ENCODE measurements at regions not wholly inside any gene's neighbourhood (a gene's known extent, or its start where the extent isn't known, plus 50 kb on each side); places are given as distances from the start of the nearest gene placed in this dataset.

DNA sequence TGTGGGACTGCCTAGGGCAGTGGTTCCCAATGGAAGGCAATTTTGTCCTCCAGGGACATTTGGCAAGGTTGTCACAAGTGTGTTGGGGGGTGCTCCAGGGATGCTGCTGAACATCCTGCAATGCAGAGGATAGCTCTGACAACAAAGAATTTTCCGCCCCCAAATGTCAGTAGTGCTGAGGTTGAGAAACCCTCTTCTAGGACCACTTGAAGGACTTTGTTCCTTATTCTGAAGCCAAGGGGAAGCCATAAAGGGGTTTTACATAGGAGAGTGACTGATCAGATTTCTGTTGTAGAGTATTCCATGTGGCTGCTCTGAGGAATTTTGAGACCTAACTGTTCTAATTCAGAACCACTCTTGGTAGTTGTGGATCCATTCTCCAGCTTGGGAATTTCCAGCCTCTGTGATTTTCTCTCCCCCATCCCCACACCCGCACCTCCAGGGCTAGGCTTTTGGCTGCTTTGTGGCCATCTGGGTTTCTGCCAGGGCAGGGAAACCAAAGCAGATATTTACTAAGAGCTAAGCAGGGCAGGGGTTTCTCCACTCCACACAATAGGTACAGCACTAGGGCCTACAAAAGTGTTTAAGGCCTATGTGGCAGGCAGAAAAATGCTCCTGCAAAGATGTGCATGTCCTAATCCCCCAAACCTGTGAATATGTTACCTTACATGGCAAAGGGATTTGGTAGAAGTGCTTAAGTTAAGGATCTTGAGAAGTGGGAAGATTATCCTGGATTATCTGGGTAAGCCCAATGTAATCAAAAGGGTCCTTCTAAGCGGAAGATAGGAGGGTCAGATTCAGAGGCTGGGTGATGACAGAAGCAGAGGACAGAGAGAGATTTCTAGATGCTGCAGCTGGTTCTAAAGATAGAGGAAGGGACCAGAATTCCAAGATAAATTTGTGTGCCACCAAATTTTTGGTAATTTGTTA, 135.4 kb downstream of the TMEM17 start:
- CTCF ChIA-PET, result no interaction called here
- no peak overlapping the region for H3K27ac ChIP-seq (ENCODE audit: low read depth, low read length)
- POLR2A ChIA-PET, result no interaction called here
- H3K4me3 ChIP-seq (ENCODE audit: low read depth, low read length), result no peak overlapping the region
- peaks cover 2% of the 10 kb centered on the region for H3K27me3 ChIP-seq (ENCODE audit: control insufficient read depth, insufficient read depth, low read length)
- H3K9me3 ChIP-seq (ENCODE audit: control insufficient read depth, insufficient read depth, low read length), result no peaks in the 10 kb centered on the region; the same call in 1 of the 2 replicates
- no peak for DNase-seq (ENCODE audit: low read depth, low spot score)
- TF ChIP-seq, protein P1, sequence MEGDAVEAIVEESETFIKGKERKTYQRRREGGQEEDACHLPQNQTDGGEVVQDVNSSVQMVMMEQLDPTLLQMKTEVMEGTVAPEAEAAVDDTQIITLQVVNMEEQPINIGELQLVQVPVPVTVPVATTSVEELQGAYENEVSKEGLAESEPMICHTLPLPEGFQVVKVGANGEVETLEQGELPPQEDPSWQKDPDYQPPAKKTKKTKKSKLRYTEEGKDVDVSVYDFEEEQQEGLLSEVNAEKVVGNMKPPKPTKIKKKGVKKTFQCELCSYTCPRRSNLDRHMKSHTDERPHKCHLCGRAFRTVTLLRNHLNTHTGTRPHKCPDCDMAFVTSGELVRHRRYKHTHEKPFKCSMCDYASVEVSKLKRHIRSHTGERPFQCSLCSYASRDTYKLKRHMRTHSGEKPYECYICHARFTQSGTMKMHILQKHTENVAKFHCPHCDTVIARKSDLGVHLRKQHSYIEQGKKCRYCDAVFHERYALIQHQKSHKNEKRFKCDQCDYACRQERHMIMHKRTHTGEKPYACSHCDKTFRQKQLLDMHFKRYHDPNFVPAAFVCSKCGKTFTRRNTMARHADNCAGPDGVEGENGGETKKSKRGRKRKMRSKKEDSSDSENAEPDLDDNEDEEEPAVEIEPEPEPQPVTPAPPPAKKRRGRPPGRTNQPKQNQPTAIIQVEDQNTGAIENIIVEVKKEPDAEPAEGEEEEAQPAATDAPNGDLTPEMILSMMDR (IDR thresholded peaks at IDR 0.05; ENCODE audit: low read depth, low read length), result no peak

DNA sequence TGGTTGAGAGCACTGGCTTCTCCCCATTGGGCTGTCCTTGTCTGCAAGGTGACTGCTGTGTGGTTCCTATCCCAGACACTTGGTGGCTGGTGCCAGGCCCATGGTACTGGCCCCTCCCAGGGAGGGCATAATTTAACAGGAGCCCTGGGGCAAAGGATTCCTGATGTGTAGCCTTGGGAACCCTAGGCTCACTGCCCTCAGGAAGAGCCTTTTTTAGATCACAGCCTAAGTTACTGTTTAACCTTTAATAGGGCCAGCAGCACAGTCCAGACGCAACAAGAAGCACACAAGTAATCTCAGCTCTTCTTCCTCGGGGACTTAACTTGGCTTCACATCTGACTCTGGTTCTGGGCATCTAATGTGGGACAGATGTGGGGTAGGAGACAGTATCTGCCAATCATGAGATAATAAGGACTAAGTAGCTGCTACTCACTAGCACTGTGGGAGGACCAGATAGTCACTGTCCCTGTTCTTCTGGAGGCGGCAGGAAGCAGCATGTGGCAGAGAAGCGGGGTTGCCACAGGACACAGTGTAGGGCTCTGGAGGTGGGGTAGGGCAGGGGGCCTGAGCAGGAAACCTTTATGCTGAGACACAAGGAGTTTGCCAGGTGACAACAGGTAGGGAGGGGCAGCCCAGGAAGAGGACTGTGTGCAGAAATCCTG, 136.3 kb downstream of the TMEM17 start:
- no peaks in the 10 kb centered on the region; the same call in 1 of the 2 replicates for H3K9me3 ChIP-seq (ENCODE audit: control insufficient read depth, insufficient read depth, low read length)
- ChIA-PET CTCF (no interaction called here), POLR2A (no interaction called here)
- no peak overlapping the region for H3K4me3 ChIP-seq (ENCODE audit: low read depth, low read length)
- H3K27me3 ChIP-seq (ENCODE audit: control insufficient read depth, insufficient read depth, low read length), result peaks cover 2% of the 10 kb centered on the region
- no peak overlapping the region for H3K27ac ChIP-seq (ENCODE audit: low read depth, low read length)
- no peak for DNase-seq (ENCODE audit: low read depth, low spot score)
- TF ChIP-seq, protein P1 (IDR thresholded peaks at IDR 0.05; ENCODE audit: low read depth, low read length), result no peak

DNA sequence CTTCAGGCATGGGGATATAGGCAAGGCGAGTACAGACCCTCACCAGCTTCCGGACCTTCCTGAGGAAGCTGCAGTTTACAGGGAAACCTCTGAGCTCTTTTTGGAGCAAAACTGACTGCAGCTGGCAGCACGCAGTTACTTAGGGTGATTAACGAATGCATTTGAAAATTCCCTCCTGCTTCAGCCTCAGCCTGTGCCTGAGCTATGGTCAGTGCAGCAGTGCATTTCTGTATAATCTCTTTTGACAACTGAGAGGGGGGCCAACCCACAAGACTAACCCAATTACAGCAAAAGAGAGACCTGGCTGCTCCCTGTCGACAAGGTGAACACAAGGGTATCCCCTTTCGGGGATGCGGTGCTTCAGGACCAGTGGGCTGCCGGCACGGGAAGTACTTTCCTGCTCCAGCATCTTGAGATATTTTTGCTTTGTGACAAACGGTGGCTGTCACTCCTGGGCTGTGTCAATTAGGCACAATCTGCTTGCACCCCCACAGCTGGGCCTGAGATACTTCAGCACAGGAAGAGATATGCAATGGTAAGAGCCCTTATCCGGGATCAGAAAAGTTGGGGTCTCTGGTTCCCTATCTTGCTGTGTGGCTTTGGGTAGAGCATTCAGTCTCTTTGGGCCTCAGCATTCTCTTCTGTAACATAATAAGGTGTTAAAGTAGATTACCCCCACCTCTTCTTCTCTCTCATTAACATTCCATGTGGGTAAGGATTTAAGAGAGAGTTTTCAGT, 141.0 kb downstream of the TMEM17 start:
- ChIA-PET POLR2A (no interaction called here), CTCF (interaction anchor here (0.5 kb wide), 1 partner anchor 24 kb away, joined by 6 read pairs; no protein-coding TSS in a partner anchor)
- Histone ChIP-seq H3K9me3 (ENCODE audit: control insufficient read depth, insufficient read depth, low read length) (peaks cover 6% of the 10 kb centered on the region; the same call in 1 of the 2 replicates), H3K27ac (ENCODE audit: low read depth, low read length) (no peak overlapping the region), H3K27me3 (ENCODE audit: control insufficient read depth, insufficient read depth, low read length) (peaks cover 2% of the 10 kb centered on the region), H3K4me3 (ENCODE audit: low read depth, low read length) (no peak overlapping the region)
- DNase-seq (ENCODE audit: low read depth, low spot score), result no peak
- TF ChIP-seq, protein P1 (IDR thresholded peaks at IDR 0.05; ENCODE audit: low read depth, low read length), result no peak

DNA sequence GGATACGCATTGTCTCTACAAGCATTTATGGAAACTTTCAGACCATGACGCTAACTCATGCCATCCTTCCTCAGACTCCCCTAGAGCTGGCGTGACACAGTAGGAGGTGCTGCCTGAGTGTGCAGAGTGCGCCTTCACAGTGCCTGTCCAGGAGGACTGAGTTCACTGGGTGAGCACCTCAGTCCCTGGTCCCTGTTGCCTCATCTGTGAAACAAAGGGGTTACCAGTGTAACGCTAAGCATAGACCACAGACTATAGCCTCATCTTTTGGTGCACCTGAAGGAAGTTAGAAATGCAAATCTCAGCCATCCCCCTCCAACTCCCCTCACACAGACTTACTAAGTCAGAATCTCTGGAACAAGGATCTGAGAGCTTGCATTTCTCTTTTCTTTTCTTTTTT, 142.8 kb downstream of the TMEM17 start:
- Histone ChIP-seq H3K9me3 (ENCODE audit: control insufficient read depth, insufficient read depth, low read length) (peaks cover 6% of the 10 kb centered on the region; the same call in 1 of the 2 replicates), H3K27me3 (ENCODE audit: control insufficient read depth, insufficient read depth, low read length) (no peaks in the 10 kb centered on the region), H3K4me3 (ENCODE audit: low read depth, low read length) (no peak overlapping the region), H3K27ac (ENCODE audit: low read depth, low read length) (no peak overlapping the region)
- POLR2A ChIA-PET, result no interaction called here
- TF ChIP-seq, protein P1 (IDR thresholded peaks at IDR 0.05; ENCODE audit: low read depth, low read length), result no peak
- CTCF ChIA-PET, result interaction anchor here (0.6 kb wide), 1 partner anchor 12 kb away, joined by 3 read pairs; no protein-coding TSS in a partner anchor
- no peak for DNase-seq (ENCODE audit: low read depth, low spot score)

All from AG04450 (cell line).